ENCODE measurements at regions not wholly inside any gene's neighbourhood (a gene's known extent, or its start where the extent isn't known, plus 50 kb on each side); places are given as distances from the start of the nearest gene placed in this dataset.

- in situ Hi-C loops (cut with HindIII; ENCODE audit: low pct_unique_long_range_greater_than_20kb, low sequenced_read_pairs) = no loop called here
- no TSS peak for BruUV-seq (replicated peaks)
- Histone ChIP-seq H3K27me3 (ENCODE audit: control insufficient read depth, insufficient read depth, low read length) (no peaks in the 10 kb centered on the region), H3K4me3 (ENCODE audit: low read depth in 2 of 2, low read length in 2 of 2) (no peak overlapping the region), H3K27ac (ENCODE audit: low read length) (no peak overlapping the region), H3K9me3 (ENCODE audit: control insufficient read depth, insufficient read depth, low read depth, low read length) (no peaks in the 10 kb centered on the region), H3K4me1 (ENCODE audit: control insufficient read depth, insufficient read depth, low read length) (no peaks in the 10 kb centered on the region), H3K36me3 (ENCODE audit: control insufficient read depth, insufficient read depth, low read length) (no peaks in the 10 kb centered on the region)
- POLR2A ChIA-PET = no interaction called here
- TF ChIP-seq, protein P1, sequence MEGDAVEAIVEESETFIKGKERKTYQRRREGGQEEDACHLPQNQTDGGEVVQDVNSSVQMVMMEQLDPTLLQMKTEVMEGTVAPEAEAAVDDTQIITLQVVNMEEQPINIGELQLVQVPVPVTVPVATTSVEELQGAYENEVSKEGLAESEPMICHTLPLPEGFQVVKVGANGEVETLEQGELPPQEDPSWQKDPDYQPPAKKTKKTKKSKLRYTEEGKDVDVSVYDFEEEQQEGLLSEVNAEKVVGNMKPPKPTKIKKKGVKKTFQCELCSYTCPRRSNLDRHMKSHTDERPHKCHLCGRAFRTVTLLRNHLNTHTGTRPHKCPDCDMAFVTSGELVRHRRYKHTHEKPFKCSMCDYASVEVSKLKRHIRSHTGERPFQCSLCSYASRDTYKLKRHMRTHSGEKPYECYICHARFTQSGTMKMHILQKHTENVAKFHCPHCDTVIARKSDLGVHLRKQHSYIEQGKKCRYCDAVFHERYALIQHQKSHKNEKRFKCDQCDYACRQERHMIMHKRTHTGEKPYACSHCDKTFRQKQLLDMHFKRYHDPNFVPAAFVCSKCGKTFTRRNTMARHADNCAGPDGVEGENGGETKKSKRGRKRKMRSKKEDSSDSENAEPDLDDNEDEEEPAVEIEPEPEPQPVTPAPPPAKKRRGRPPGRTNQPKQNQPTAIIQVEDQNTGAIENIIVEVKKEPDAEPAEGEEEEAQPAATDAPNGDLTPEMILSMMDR (IDR thresholded peaks at IDR 0.05) = no peak
- TF ChIP-seq, protein P2, sequence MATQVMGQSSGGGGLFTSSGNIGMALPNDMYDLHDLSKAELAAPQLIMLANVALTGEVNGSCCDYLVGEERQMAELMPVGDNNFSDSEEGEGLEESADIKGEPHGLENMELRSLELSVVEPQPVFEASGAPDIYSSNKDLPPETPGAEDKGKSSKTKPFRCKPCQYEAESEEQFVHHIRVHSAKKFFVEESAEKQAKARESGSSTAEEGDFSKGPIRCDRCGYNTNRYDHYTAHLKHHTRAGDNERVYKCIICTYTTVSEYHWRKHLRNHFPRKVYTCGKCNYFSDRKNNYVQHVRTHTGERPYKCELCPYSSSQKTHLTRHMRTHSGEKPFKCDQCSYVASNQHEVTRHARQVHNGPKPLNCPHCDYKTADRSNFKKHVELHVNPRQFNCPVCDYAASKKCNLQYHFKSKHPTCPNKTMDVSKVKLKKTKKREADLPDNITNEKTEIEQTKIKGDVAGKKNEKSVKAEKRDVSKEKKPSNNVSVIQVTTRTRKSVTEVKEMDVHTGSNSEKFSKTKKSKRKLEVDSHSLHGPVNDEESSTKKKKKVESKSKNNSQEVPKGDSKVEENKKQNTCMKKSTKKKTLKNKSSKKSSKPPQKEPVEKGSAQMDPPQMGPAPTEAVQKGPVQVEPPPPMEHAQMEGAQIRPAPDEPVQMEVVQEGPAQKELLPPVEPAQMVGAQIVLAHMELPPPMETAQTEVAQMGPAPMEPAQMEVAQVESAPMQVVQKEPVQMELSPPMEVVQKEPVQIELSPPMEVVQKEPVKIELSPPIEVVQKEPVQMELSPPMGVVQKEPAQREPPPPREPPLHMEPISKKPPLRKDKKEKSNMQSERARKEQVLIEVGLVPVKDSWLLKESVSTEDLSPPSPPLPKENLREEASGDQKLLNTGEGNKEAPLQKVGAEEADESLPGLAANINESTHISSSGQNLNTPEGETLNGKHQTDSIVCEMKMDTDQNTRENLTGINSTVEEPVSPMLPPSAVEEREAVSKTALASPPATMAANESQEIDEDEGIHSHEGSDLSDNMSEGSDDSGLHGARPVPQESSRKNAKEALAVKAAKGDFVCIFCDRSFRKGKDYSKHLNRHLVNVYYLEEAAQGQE (IDR thresholded peaks at IDR 0.05; ENCODE audit: insufficient read depth in 1 of 2, low read depth in 2 of 2, low read length in 1 of 2) = no peak
- intact Hi-C loops (cut with micrococcal nuclease; ENCODE audit: unreplicated experiment) = no loop called here
- no peak for DNase-seq (ENCODE audit: low read depth, low spot score)
- ATAC-seq = no peak
- CTCF ChIA-PET = no interaction called here
Observed at GRCh38 chr1:244252211-244252610, 199.5 kb downstream of the ADSS2 start.

GRCh38 chr1:244254467-244254866, 197.2 kb downstream of the ADSS2 start:
- BruUV-seq (replicated peaks) = no TSS peak
- Histone ChIP-seq H3K4me3 (ENCODE audit: low read depth in 2 of 2, low read length in 2 of 2) (no peak overlapping the region), H3K27me3 (ENCODE audit: control insufficient read depth, insufficient read depth, low read length) (no peaks in the 10 kb centered on the region), H3K9me3 (ENCODE audit: control insufficient read depth, insufficient read depth, low read depth, low read length) (no peaks in the 10 kb centered on the region), H3K4me1 (ENCODE audit: control insufficient read depth, insufficient read depth, low read length) (no peaks in the 10 kb centered on the region), H3K36me3 (ENCODE audit: control insufficient read depth, insufficient read depth, low read length) (no peaks in the 10 kb centered on the region), H3K27ac (ENCODE audit: low read length) (no peak overlapping the region)
- intact Hi-C loops (cut with micrococcal nuclease; ENCODE audit: unreplicated experiment) (no loop called here), in situ Hi-C loops (cut with HindIII; ENCODE audit: low pct_unique_long_range_greater_than_20kb, low sequenced_read_pairs) (no loop called here)
- ChIA-PET POLR2A (interaction anchor here (0.6 kb wide), 1 partner anchor 190 kb away, joined by 3 read pairs; no protein-coding TSS in a partner anchor), CTCF (no interaction called here)
- ATAC-seq = no peak
- TF ChIP-seq, protein P1 (IDR thresholded peaks at IDR 0.05) = no peak
- TF ChIP-seq SIN3A (IDR thresholded peaks at IDR 0.05; ENCODE audit: borderline replicate concordance, insufficient read depth, low read depth, low read length) = no peak
- no peak for TF ChIP-seq TCF7L2 (IDR thresholded peaks at IDR 0.05; ENCODE audit: low read depth, low read length)
- TF ChIP-seq, protein P2 (IDR thresholded peaks at IDR 0.05; ENCODE audit: insufficient read depth in 1 of 2, low read depth in 2 of 2, low read length in 1 of 2) = no peak
- TF ChIP-seq POLR2AphosphoS5 (IDR thresholded peaks at IDR 0.05; ENCODE audit: low read depth, low read length) = no peak
- no peak for DNase-seq (ENCODE audit: low read depth, low spot score)

All from Panc1 (cell line).